ENCODE measurements at regions not wholly inside any gene's neighbourhood (a gene's known extent, or its start where the extent isn't known, plus 50 kb on each side); places are given as distances from the start of the nearest gene placed in this dataset.
A peak's percentile ranks its signal among the peaks of the same experiment; 100 is the strongest.
"Not testable (repeated sequence)": the region's sequence is repeated elsewhere in the genome, so short reads cannot be mapped to it uniquely, and the experiment has no call there.

- DNase-seq, result no peak
- TF ChIP-seq GATA1 (IDR thresholded peaks at IDR 0.05; ENCODE audit: low read depth, low read length), result no peak
Observed at GRCh38 chr22:22178355-22178965, 66.1 kb upstream of the VPREB1 start.

GRCh38 chr22:22176929-22177616, 67.5 kb upstream of the VPREB1 start:
- DNase-seq, result no peak
- TF ChIP-seq GATA1 (IDR thresholded peaks at IDR 0.05; ENCODE audit: low read depth, low read length) (no peak), POLR2A (IDR thresholded peaks at IDR 0.05; ENCODE audit: low read length) (no peak)

GRCh38 chr22:22172896-22173628, 71.5 kb upstream of the VPREB1 start:
- not testable (repeated sequence) for DNase-seq

- TF ChIP-seq POLR2A (IDR thresholded peaks at IDR 0.05; ENCODE audit: low read length) (no peak), GATA1 (IDR thresholded peaks at IDR 0.05; ENCODE audit: low read depth, low read length) (no peak)
- DNase-seq, result peak in 1 of 2 experiments; percentile 6
Observed at GRCh38 chr22:22171357-22172218, 73.0 kb upstream of the VPREB1 start.

GRCh38 chr22:22169923-22170322, 74.7 kb upstream of the VPREB1 start:
- DNase-seq, result no peak
- no peak for TF ChIP-seq POLR2A (IDR thresholded peaks at IDR 0.05; ENCODE audit: low read length)
- no peak for TF ChIP-seq GATA1 (IDR thresholded peaks at IDR 0.05; ENCODE audit: low read depth, low read length)

GRCh38 chr22:22168941-22169867, 75.4 kb upstream of the VPREB1 start:
- TF ChIP-seq POLR2A (IDR thresholded peaks at IDR 0.05; ENCODE audit: low read length), result no peak
- no peak for TF ChIP-seq GATA1 (IDR thresholded peaks at IDR 0.05; ENCODE audit: low read depth, low read length)
- no peak for DNase-seq

- TF ChIP-seq GATA1 (IDR thresholded peaks at IDR 0.05; ENCODE audit: low read depth, low read length) (no peak), POLR2A (IDR thresholded peaks at IDR 0.05; ENCODE audit: low read length) (no peak)
- peak; percentile 31 to 47 for DNase-seq
Observed at GRCh38 chr22:22168190-22168940, 76.2 kb upstream of the VPREB1 start.

GRCh38 chr22:22167791-22168189, 76.8 kb upstream of the VPREB1 start:
- TF ChIP-seq GATA1 (IDR thresholded peaks at IDR 0.05; ENCODE audit: low read depth, low read length) (no peak), POLR2A (IDR thresholded peaks at IDR 0.05; ENCODE audit: low read length) (no peak)
- no peak for DNase-seq

GRCh38 chr22:22166941-22167713, 77.5 kb upstream of the VPREB1 start:
- DNase-seq, result no peak
- TF ChIP-seq GATA1 (IDR thresholded peaks at IDR 0.05; ENCODE audit: low read depth, low read length) (no peak), POLR2A (IDR thresholded peaks at IDR 0.05; ENCODE audit: low read length) (no peak)

GRCh38 chr22:22165936-22166710, 78.5 kb upstream of the VPREB1 start:
- DNase-seq, result no peak
- TF ChIP-seq POLR2A (IDR thresholded peaks at IDR 0.05; ENCODE audit: low read length), result no peak
- TF ChIP-seq GATA1 (IDR thresholded peaks at IDR 0.05; ENCODE audit: low read depth, low read length), result no peak
